ENCODE measurements at regions not wholly inside any gene's neighbourhood (a gene's known extent, or its start where the extent isn't known, plus 50 kb on each side); places are given as distances from the start of the nearest gene placed in this dataset.

DNA sequence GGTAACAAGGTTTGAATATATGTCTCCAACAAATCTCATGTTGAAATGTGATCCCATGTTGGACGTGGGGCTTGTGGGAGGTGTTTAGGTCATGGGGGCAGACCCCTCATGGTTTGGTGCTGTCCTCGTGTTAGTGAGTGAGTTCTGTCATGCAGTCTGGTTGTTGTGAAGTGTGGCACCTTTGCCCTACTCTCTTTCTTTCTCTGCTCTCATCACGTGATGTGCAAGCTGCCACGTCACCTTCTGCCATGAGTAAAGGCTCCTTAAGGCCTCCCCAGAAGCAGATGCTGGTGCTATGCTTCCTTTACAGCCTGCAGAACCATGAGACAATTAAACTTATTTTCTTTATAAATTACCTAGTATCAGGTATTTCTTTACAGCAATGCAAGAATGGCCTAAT is 218.3 kb downstream of the NXPE2 start:
- no peaks in the 10 kb centered on the region for H3K79me2 ChIP-seq (ENCODE audit: insufficient read depth, low read length)
- H3K4me3 ChIP-seq (ENCODE audit: insufficient read depth, low read length, poor library complexity, severe bottlenecking), result no peak overlapping the region
- no peak overlapping the region for H3K27ac ChIP-seq (ENCODE audit: low read depth, low read length)
- no peaks in the 10 kb centered on the region for H3K27me3 ChIP-seq (ENCODE audit: low read length)
- no peaks in the 10 kb centered on the region for H3F3A ChIP-seq (ENCODE audit: insufficient read depth)
- H3K36me3 ChIP-seq (ENCODE audit: low read length), result no peaks in the 10 kb centered on the region
- no peak overlapping the region for H3K4me2 ChIP-seq (ENCODE audit: low read depth, low read length, poor library complexity, severe bottlenecking)
- TF ChIP-seq CTCF (IDR thresholded peaks at IDR 0.05; ENCODE audit: insufficient read depth, low read length, poor library complexity, severe bottlenecking), result no peak
- no peak for TF ChIP-seq EZH2phosphoT487 (conservative IDR thresholded peaks at IDR 0.05; ENCODE audit: low read length)
- no peaks in the 10 kb centered on the region for H3K9me3 ChIP-seq (ENCODE audit: insufficient read depth, low read length)
- H3K9ac ChIP-seq (ENCODE audit: low read length), result no peak overlapping the region
- H4K20me1 ChIP-seq (ENCODE audit: low read depth, low read length), result no peaks in the 10 kb centered on the region
- no peak overlapping the region for H2AFZ ChIP-seq (ENCODE audit: low read depth, low read length, severe bottlenecking)
- no peaks in the 10 kb centered on the region for H3K9me2 ChIP-seq (replicated peaks; ENCODE audit: insufficient read depth, low read length)

GRCh38 chr11:114909866-114910265 is 231.5 kb downstream of the NXPE2 start:
- Histone ChIP-seq H3K27ac (ENCODE audit: low read depth, low read length) (no peak overlapping the region), H3K79me2 (ENCODE audit: insufficient read depth, low read length) (no peaks in the 10 kb centered on the region), H3K9me2 (replicated peaks; ENCODE audit: insufficient read depth, low read length) (no peaks in the 10 kb centered on the region), H2AFZ (ENCODE audit: low read depth, low read length, severe bottlenecking) (no peak overlapping the region), H3K4me2 (ENCODE audit: low read depth, low read length, poor library complexity, severe bottlenecking) (no peak overlapping the region), H3K9ac (ENCODE audit: low read length) (no peak overlapping the region), H3K36me3 (ENCODE audit: low read length) (no peaks in the 10 kb centered on the region), H3K27me3 (ENCODE audit: low read length) (no peaks in the 10 kb centered on the region), H3F3A (ENCODE audit: insufficient read depth) (no peaks in the 10 kb centered on the region), H3K9me3 (ENCODE audit: insufficient read depth, low read length) (no peaks in the 10 kb centered on the region), H3K4me3 (ENCODE audit: insufficient read depth, low read length, poor library complexity, severe bottlenecking) (no peak overlapping the region), H4K20me1 (ENCODE audit: low read depth, low read length) (no peaks in the 10 kb centered on the region)
- no peak for TF ChIP-seq EZH2phosphoT487 (conservative IDR thresholded peaks at IDR 0.05; ENCODE audit: low read length)
- TF ChIP-seq CTCF (IDR thresholded peaks at IDR 0.05; ENCODE audit: insufficient read depth, low read length, poor library complexity, severe bottlenecking), result no peak

DNA sequence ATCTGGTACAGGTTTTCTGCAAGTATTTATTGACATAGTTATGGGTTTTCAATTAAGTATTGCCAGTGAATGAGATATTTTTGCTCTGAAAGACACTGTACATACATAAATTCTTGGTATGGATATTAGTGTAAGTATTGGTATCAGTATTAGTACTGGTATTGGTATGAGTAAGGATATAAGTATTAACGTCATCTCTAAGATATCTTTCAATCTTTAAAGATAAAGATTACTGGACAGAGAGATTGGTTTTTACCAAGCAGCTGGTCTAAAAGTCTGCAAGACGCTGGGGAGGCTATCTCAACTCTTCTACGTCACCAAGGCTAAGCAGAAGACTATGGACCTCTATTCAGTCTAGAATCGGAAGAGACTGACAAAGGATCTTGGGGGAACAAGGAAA is 234.5 kb downstream of the NXPE2 start:
- H3K27me3 ChIP-seq (ENCODE audit: low read length), result no peaks in the 10 kb centered on the region
- H3K4me2 ChIP-seq (ENCODE audit: low read depth, low read length, poor library complexity, severe bottlenecking), result no peak overlapping the region
- H3K9me3 ChIP-seq (ENCODE audit: insufficient read depth, low read length), result no peaks in the 10 kb centered on the region
- no peak overlapping the region for H3K9ac ChIP-seq (ENCODE audit: low read length)
- H3K36me3 ChIP-seq (ENCODE audit: low read length), result no peaks in the 10 kb centered on the region
- H3K4me3 ChIP-seq (ENCODE audit: insufficient read depth, low read length, poor library complexity, severe bottlenecking), result no peak overlapping the region
- H3F3A ChIP-seq (ENCODE audit: insufficient read depth), result no peaks in the 10 kb centered on the region
- no peaks in the 10 kb centered on the region for H3K79me2 ChIP-seq (ENCODE audit: insufficient read depth, low read length)
- TF ChIP-seq EZH2phosphoT487 (conservative IDR thresholded peaks at IDR 0.05; ENCODE audit: low read length) (no peak), CTCF (IDR thresholded peaks at IDR 0.05; ENCODE audit: insufficient read depth, low read length, poor library complexity, severe bottlenecking) (no peak)
- no peak overlapping the region for H3K27ac ChIP-seq (ENCODE audit: low read depth, low read length)
- H3K9me2 ChIP-seq (replicated peaks; ENCODE audit: insufficient read depth, low read length), result no peaks in the 10 kb centered on the region
- no peak overlapping the region for H2AFZ ChIP-seq (ENCODE audit: low read depth, low read length, severe bottlenecking)
- no peaks in the 10 kb centered on the region for H4K20me1 ChIP-seq (ENCODE audit: low read depth, low read length)

All from SU-DHL-6 (cell line).